IMR-90 (cell line): ENCODE measurements at regions not wholly inside any gene's neighbourhood (a gene's known extent, or its start where the extent isn't known, plus 50 kb on each side); places are given as distances from the start of the nearest gene placed in this dataset.

ENCODE experiments used
- ATAC-seq: fragments of 200-7000 bp; cut with Tn5 transposase; 2 replicates; pipeline ENCODE4 v1.9.1; 2020; ENCODE audit warnings: low read depth, mild to moderate bottlenecking, moderate library complexity
- BruUV-seq: library from RNA; stranded (reverse); fragments of 400-500 nt; replicated peaks from 2 replicates; lab custom pipeline; 2021; lab: Mats Ljungman, UMichigan
- CTCF ChIA-PET: fragments of 300-600 bp; formaldehyde crosslinking; extraction: SDS; loops from one replicate; lab custom pipeline; 2021; ENCODE audit warnings: antibody characterized with exemption; lab: Yijun Ruan, JAX
- POLR2A ChIA-PET: fragments of 300-600 bp; sonication (Branson Sonifier 250); formaldehyde crosslinking; loops from one replicate; lab custom pipeline; 2022; ENCODE audit warnings: antibody characterized with exemption; ENCODE audit not compliant: unreplicated experiment; lab: Charles Lee
- DNase-seq: peaks from one replicate; pipeline ENCODE4 v3.0.0; 2013
- H2AFZ ChIP-seq: replicated peaks from 2 replicates; pipeline ENCODE3; 2013; ENCODE audit warnings: low read length, mild to moderate bottlenecking; ENCODE audit not compliant: poor library complexity
- H2AK5ac ChIP-seq: 2 replicates; pipeline ENCODE4 v1.6.1; 2013; ENCODE audit warnings: low read depth, low read length, inconsistent platforms
- H2AK9ac ChIP-seq: replicated peaks from 2 replicates; pipeline ENCODE3; 2013; ENCODE audit warnings: mild to moderate bottlenecking, low read depth, low read length, moderate library complexity; ENCODE audit not compliant: poor library complexity
- H2BK120ac ChIP-seq: 2 replicates; pipeline ENCODE4 v1.6.1; 2013; ENCODE audit warnings: low read depth, low read length, inconsistent platforms
- H2BK15ac ChIP-seq: 3 replicates; pipeline ENCODE4 v1.6.1; 2013; ENCODE audit warnings: low read depth, low read length, inconsistent platforms
- H2BK20ac ChIP-seq: 2 replicates; pipeline ENCODE4 v1.6.1; 2013; ENCODE audit warnings: low read depth, mild to moderate bottlenecking, inconsistent platforms, low read length, moderate library complexity
- H2BK5ac ChIP-seq: 2 replicates; pipeline ENCODE4 v1.6.1; 2013; ENCODE audit warnings: mild to moderate bottlenecking, low read depth, low read length, inconsistent platforms; ENCODE audit not compliant: poor library complexity, severe bottlenecking
- H3K14ac ChIP-seq: replicated peaks from 2 replicates; pipeline ENCODE4 v1.6.1; 2013; ENCODE audit warnings: low read depth, low read length, inconsistent platforms
- H3K18ac ChIP-seq: 2 replicates; pipeline ENCODE4 v1.6.1; 2013; ENCODE audit warnings: low read depth, low read length, control low read depth
- H3K23ac ChIP-seq: 2 replicates; pipeline ENCODE4 v1.6.1; 2013; ENCODE audit warnings: low read depth, low read length, inconsistent platforms
- H3K27ac ChIP-seq: 2 replicates; pipeline ENCODE4 v1.5.1; 2013; ENCODE audit warnings: mild to moderate bottlenecking, control low read depth, low read length; ENCODE audit not compliant: insufficient read depth
- H3K27me3 ChIP-seq: 2 replicates; pipeline ENCODE4 v1.6.1; 2013; ENCODE audit warnings: low read length; ENCODE audit not compliant: control insufficient read depth, insufficient read depth
- H3K36me3 ChIP-seq: 2 replicates; pipeline ENCODE4 v1.6.1; 2013; ENCODE audit warnings: low read length, mixed read lengths; ENCODE audit not compliant: control insufficient read depth, insufficient read depth
- H3K4ac ChIP-seq: 2 replicates; pipeline ENCODE4 v1.6.1; 2013; ENCODE audit warnings: low read depth, low read length, inconsistent platforms
- H3K4me1 ChIP-seq: 2 replicates; pipeline ENCODE4 v1.6.1; 2013; ENCODE audit warnings: low read length, mixed read lengths; ENCODE audit not compliant: control insufficient read depth, insufficient read depth
- H3K4me2 ChIP-seq: 2 replicates; pipeline ENCODE4 v1.6.1; 2013; ENCODE audit warnings: low read depth, mild to moderate bottlenecking, control low read depth, low read length, moderate library complexity
- H3K4me3 ChIP-seq: 2 replicates; pipeline ENCODE4 v1.5.1; 2013; ENCODE audit warnings: low read depth, mild to moderate bottlenecking, control low read depth, low read length, moderate library complexity; ENCODE audit not compliant: insufficient read depth
- H3K56ac ChIP-seq: 2 replicates; pipeline ENCODE4 v1.6.1; 2013; ENCODE audit warnings: low read length, inconsistent platforms; ENCODE audit not compliant: insufficient read depth; ENCODE audit errors: extremely low read depth
- H3K79me1 ChIP-seq, 2 experiments: 2 replicates each; pipeline ENCODE4 v1.6.1; 2013; ENCODE audit warnings: low read length in 2 of 2, inconsistent platforms in 1 of 2, low read depth in 1 of 2
- H3K9ac ChIP-seq: 2 replicates; pipeline ENCODE4 v1.6.1; 2013; ENCODE audit warnings: low read depth, low read length, control low read depth
- H3K9me1 ChIP-seq: 2 replicates; pipeline ENCODE4 v1.6.1; 2013; ENCODE audit warnings: low read length, inconsistent platforms; ENCODE audit not compliant: insufficient read depth
- H3K9me3 ChIP-seq: 2 replicates; pipeline ENCODE4 v1.6.1; 2013; ENCODE audit warnings: low read length; ENCODE audit not compliant: control insufficient read depth, insufficient read depth
- H4K20me1 ChIP-seq: 2 replicates; pipeline ENCODE4 v1.6.1; 2013; ENCODE audit warnings: low read length, inconsistent platforms; ENCODE audit not compliant: insufficient read depth
- H4K5ac ChIP-seq: 2 replicates; pipeline ENCODE4 v1.6.1; 2013; ENCODE audit warnings: mild to moderate bottlenecking, low read depth, low read length, control low read depth
- H4K8ac ChIP-seq, 2 experiments: 2 replicates each; pipeline ENCODE4 v1.6.1; 2013; ENCODE audit warnings: low read depth in 2 of 2, low read length in 2 of 2, control low read depth in 1 of 2, inconsistent platforms in 1 of 2
- H4K91ac ChIP-seq: 2 replicates; pipeline ENCODE4 v1.6.1; 2013; ENCODE audit warnings: low read depth, low read length, inconsistent platforms; ENCODE audit not compliant: insufficient read depth
- BHLHE40 ChIP-seq: fragments of 150-350 bp; IDR thresholded peaks from 2 replicates; pipeline ENCODE4 v1.6.1; 2016; ENCODE audit warnings: mild to moderate bottlenecking, low read depth, low read length
- CEBPB ChIP-seq: IDR thresholded peaks from 2 replicates; pipeline ENCODE4 v1.6.1; 2012; ENCODE audit warnings: low read depth, low read length, improper control_type of control experiment
- CHD1 ChIP-seq: IDR thresholded peaks from 2 replicates; pipeline ENCODE4 v1.6.1; 2012; ENCODE audit warnings: low read depth, low read length, improper control_type of control experiment
- CTCF ChIP-seq: conservative IDR thresholded peaks from 2 replicates; pipeline ENCODE4 v1.5.1; 2012; ENCODE audit warnings: mild to moderate bottlenecking, low read depth, low read length, improper control_type of control experiment
- ELK1 ChIP-seq: fragments of 150-350 bp; IDR thresholded peaks from 2 replicates; pipeline ENCODE4 v1.6.1; 2016; ENCODE audit warnings: low read depth, mild to moderate bottlenecking, low read length, moderate library complexity, borderline replicate concordance
- FOS ChIP-seq: fragments of 150-350 bp; IDR thresholded peaks from 2 replicates; pipeline ENCODE4 v1.6.1; 2016; ENCODE audit warnings: low read depth, low read length
- MAFK ChIP-seq: IDR thresholded peaks from 2 replicates; pipeline ENCODE4 v1.6.1; 2012; ENCODE audit warnings: low read depth, low read length, improper control_type of control experiment
- MAZ ChIP-seq: IDR thresholded peaks from 2 replicates; pipeline ENCODE4 v1.6.1; 2012; ENCODE audit warnings: low read depth, mild to moderate bottlenecking, low read length, improper control_type of control experiment, moderate library complexity, borderline replicate concordance
- MXI1 ChIP-seq: IDR thresholded peaks from 2 replicates; pipeline ENCODE4 v1.6.1; 2012; ENCODE audit warnings: low read depth, mild to moderate bottlenecking, low read length, moderate library complexity, borderline replicate concordance
- NFE2L2 ChIP-seq: fragments of 150-350 bp; IDR thresholded peaks from 2 replicates; pipeline ENCODE4 v1.6.1; 2016; ENCODE audit warnings: low read depth, mild to moderate bottlenecking, low read length
- POLR2A ChIP-seq: IDR thresholded peaks from 2 replicates; pipeline ENCODE4 v1.6.1; 2012; ENCODE audit warnings: mild to moderate bottlenecking, low read depth, low read length
- RAD21 ChIP-seq: IDR thresholded peaks from 2 replicates; pipeline ENCODE4 v1.6.1; 2012; ENCODE audit warnings: low read length, improper control_type of control experiment
- RCOR1 ChIP-seq: IDR thresholded peaks from 2 replicates; pipeline ENCODE4 v1.6.1; 2012; ENCODE audit warnings: mild to moderate bottlenecking, low read length, improper control_type of control experiment; ENCODE audit not compliant: insufficient replicate concordance
- RFX5 ChIP-seq: IDR thresholded peaks from 2 replicates; pipeline ENCODE4 v1.8.0; 2012; ENCODE audit warnings: low read depth, mild to moderate bottlenecking, low read length, moderate library complexity
- SMC3 ChIP-seq: fragments of 150-350 bp; IDR thresholded peaks from 2 replicates; pipeline ENCODE4 v1.6.1; 2016; ENCODE audit warnings: low read depth, mild to moderate bottlenecking, antibody characterized with exemption, low read length, moderate library complexity
- dilution Hi-C: fragments of 300-500 bp; cut with HindIII; formaldehyde crosslinking; loops from one replicate; pipeline ENCODE4 v1.14.3; 2018; ENCODE audit warnings: low sequenced_read_pairs; ENCODE audit not compliant: unreplicated experiment
- in situ Hi-C: fragments of 300-500 bp; cut with MboI; formaldehyde crosslinking; loops from 3 replicates; pipeline ENCODE4 v1.14.3; 2019; ENCODE audit warnings: low sequenced_read_pairs, inconsistent platforms, mixed read lengths
- intact Hi-C: fragments of 100-400 bp; cut with micrococcal nuclease; formaldehyde crosslinking; loops from 2 replicates; pipeline ENCODE4 v1.10.0; 2022
- TF ChIP-seq, protein P1 (sequence below): fragments of 150-350 bp; IDR thresholded peaks from 2 replicates; pipeline ENCODE4 v1.6.1; 2017; ENCODE audit warnings: mild to moderate bottlenecking, antibody characterized with exemption, low read length, low read depth

GRCh38 chrX:96619588-96619987 lies 65.1 kb upstream of the DIAPH2 start:
- ChIA-PET CTCF (no interaction called here), POLR2A (no interaction called here)
- no peak overlapping the region for H2BK15ac ChIP-seq
- no peak overlapping the region for H4K5ac ChIP-seq
- no peaks in the 10 kb centered on the region; the same call in 1 of the 2 replicates for H3K27me3 ChIP-seq
- H3K9me1 ChIP-seq, result no peaks in the 10 kb centered on the region
- H3K4me2 ChIP-seq, result no peak overlapping the region
- no peak overlapping the region for H2AK5ac ChIP-seq
- no peak for TF ChIP-seq RFX5
- no peak for TF ChIP-seq BHLHE40
- no peak for TF ChIP-seq MXI1
- no peak for TF ChIP-seq NFE2L2
- TF ChIP-seq RAD21, result no peak
- no peak for TF ChIP-seq ELK1
- TF ChIP-seq CTCF, result no peak
- no peak for TF ChIP-seq MAFK
- TF ChIP-seq, protein P1, sequence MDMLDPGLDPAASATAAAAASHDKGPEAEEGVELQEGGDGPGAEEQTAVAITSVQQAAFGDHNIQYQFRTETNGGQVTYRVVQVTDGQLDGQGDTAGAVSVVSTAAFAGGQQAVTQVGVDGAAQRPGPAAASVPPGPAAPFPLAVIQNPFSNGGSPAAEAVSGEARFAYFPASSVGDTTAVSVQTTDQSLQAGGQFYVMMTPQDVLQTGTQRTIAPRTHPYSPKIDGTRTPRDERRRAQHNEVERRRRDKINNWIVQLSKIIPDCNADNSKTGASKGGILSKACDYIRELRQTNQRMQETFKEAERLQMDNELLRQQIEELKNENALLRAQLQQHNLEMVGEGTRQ, result no peak
- TF ChIP-seq MAZ, result no peak
- TF ChIP-seq CEBPB, result no peak
- no peak for TF ChIP-seq POLR2A
- TF ChIP-seq CHD1, result no peak
- TF ChIP-seq SMC3, result no peak
- no peak for TF ChIP-seq FOS
- TF ChIP-seq RCOR1, result no peak
- in situ Hi-C loops, result no loop called here
- no peak overlapping the region for H3K14ac ChIP-seq
- H3K4me1 ChIP-seq, result no peaks in the 10 kb centered on the region
- intact Hi-C loops, result no loop called here
- no peaks in the 10 kb centered on the region for H4K20me1 ChIP-seq
- H2AFZ ChIP-seq, result no peak overlapping the region
- H2BK120ac ChIP-seq, result no peak overlapping the region
- ATAC-seq (no peak), DNase-seq (peak; percentile 2)
- no peak overlapping the region for H3K27ac ChIP-seq
- H4K91ac ChIP-seq, result no peak overlapping the region
- no peak overlapping the region for H2BK20ac ChIP-seq
- no peak overlapping the region for H2AK9ac ChIP-seq
- dilution Hi-C loops, result no loop called here
- H3K56ac ChIP-seq, result no peak overlapping the region
- H3K9me3 ChIP-seq, result no peaks in the 10 kb centered on the region
- H3K9ac ChIP-seq, result no peak overlapping the region
- no peak overlapping the region for H3K23ac ChIP-seq
- H3K79me1 ChIP-seq, result no peaks in the 10 kb centered on the region
- no peak overlapping the region for H4K8ac ChIP-seq
- no peaks in the 10 kb centered on the region for H3K36me3 ChIP-seq
- no peak overlapping the region for H3K18ac ChIP-seq
- no peak overlapping the region for H3K4ac ChIP-seq
- no peak overlapping the region for H3K4me3 ChIP-seq
- H2BK5ac ChIP-seq, result no peak overlapping the region
- BruUV-seq, result no TSS peak
